Heart right ventricle (tissue), 16 donors: ENCODE measurements at regions not wholly inside any gene's neighbourhood (a gene's known extent, or its start where the extent isn't known, plus 50 kb on each side); places are given as distances from the start of the nearest gene placed in this dataset.

ENCODE experiments used
- ATAC-seq, 8 donors: fragments of 200-7000 bp; cut with Tn5 transposase; one replicate each; pipeline ENCODE4 v1.9.1; 2020; ENCODE audit warnings: mild to moderate bottlenecking in 8 of 8, moderate library complexity in 8 of 8, moderate number of reproducible peaks in 1 of 8
- DNase-seq, 2 donors: peaks; one replicate each; pipeline ENCODE4 v3.0.0-alpha.2; 2020
- H3K27ac ChIP-seq, 10 donors: fragments of 200-600 bp; sonication (generic) in 2 of 10; one replicate each; pipeline versions ENCODE4 v1.5.0 to v1.8.0; 2020 to 2022; ENCODE audit warnings: mild to moderate bottlenecking in 3 of 10
- H3K27me3 ChIP-seq, 7 donors: fragments of 200-600 bp; one replicate each; pipeline ENCODE4 v1.8.0; 2021 to 2022; ENCODE audit warnings: mild to moderate bottlenecking in 2 of 7
- H3K36me3 ChIP-seq, 9 donors: fragments of 200-600 bp; sonication (generic) in 1 of 9; one replicate each; pipeline versions ENCODE4 v1.5.0 to v1.8.0; 2020 to 2022; ENCODE audit warnings: mild to moderate bottlenecking in 2 of 9
- H3K4me1 ChIP-seq, 9 donors: fragments of 200-600 bp; sonication (generic) in 1 of 9; one replicate each; pipeline versions ENCODE4 v1.5.0 to v1.8.0; 2020 to 2022; ENCODE audit warnings: mild to moderate bottlenecking in 4 of 9
- H3K4me3 ChIP-seq, 10 donors: fragments of 200-600 bp; sonication (generic) in 2 of 10; one replicate each; pipeline versions ENCODE4 v1.5.0 to v1.8.0; 2020 to 2022; ENCODE audit warnings: mild to moderate bottlenecking in 7 of 10, moderate library complexity in 2 of 10
- H3K9me3 ChIP-seq, 11 donors: fragments of 200-600 bp in 10 of 11; sonication (generic) in 2 of 11; one replicate each; pipeline versions ENCODE4 v1.5.0 to v1.8.0; 2013 to 2022; ENCODE audit warnings: mild to moderate bottlenecking in 2 of 11, control low read depth in 1 of 11, moderate library complexity in 1 of 11
- WGBS, 2 donors: extraction: QIAGEN DNeasy Blood & Tissue Kit; methylation state at CpG; one replicate each; pipeline ENCODE4 v1.1.7; 2013; ENCODE audit warnings: inconsistent platforms in 1 of 2; 5-methylcytosine and 5-hydroxymethylcytosine counted together
- intact Hi-C, 10 donors: fragments of 100-400 bp; cut with DNase I; formaldehyde crosslinking; loops; one replicate each; pipeline versions ENCODE4 v1.11.1 to v1.14.2; 2022
- TF ChIP-seq, protein P1 (sequence below), 9 donors: fragments of 200-600 bp; sonication (generic) in 2 of 9; IDR thresholded peaks; one replicate each; pipeline versions ENCODE4 v1.5.0 to v1.8.0; 2021 to 2022; ENCODE audit warnings: antibody characterized with exemption in 9 of 9, mild to moderate bottlenecking in 5 of 9, moderate library complexity in 1 of 9
- donor health status: Arrhythmogenic right ventricular cardiomyopathy.
- donor health status: ischemic (EF 13 %, LVEDD 7.1; RV severe dilation, severe dysfunction).
- donor health status: healthy with polysubstance abuse.
- donor health status: DM: no; HTN: yes; CAD: no.
- donor health status: DM: no; HTN: no; CAD: no.
- donor health status: ischemic (EF 25% LVEDD 6.9; RV normal size, moderate dysfunction).
- donor health status: ischemic (EF 25% LVEDD 5.7; RV mildly dilated, moderate dysfunction).
- donor health status: healthy.
- donor health status: DM: yes; HTN: yes; CAD: no.
- donor health status: Ischemic cardiomyopathy.
- donor health status: ischemic (EF 35%, LVEDD 5.7; RV mildly dilated, moderate dysfunction).
- donor health status: nonischemic (EF 11% LVEDD 7.7; RV severe dilation, severe dysfunction).
- donor health status: DM: yes; HTN: yes; CAD: no.
- donor health status: PGD.
- donor health status: ischemic (EF 29% LVEDD 5.4; RV normal size, mild dysfunction).
- donor health status: nonischemic (EF 23%, LVEDD 6.1; RV moderate dilation, normal function).

DNA sequence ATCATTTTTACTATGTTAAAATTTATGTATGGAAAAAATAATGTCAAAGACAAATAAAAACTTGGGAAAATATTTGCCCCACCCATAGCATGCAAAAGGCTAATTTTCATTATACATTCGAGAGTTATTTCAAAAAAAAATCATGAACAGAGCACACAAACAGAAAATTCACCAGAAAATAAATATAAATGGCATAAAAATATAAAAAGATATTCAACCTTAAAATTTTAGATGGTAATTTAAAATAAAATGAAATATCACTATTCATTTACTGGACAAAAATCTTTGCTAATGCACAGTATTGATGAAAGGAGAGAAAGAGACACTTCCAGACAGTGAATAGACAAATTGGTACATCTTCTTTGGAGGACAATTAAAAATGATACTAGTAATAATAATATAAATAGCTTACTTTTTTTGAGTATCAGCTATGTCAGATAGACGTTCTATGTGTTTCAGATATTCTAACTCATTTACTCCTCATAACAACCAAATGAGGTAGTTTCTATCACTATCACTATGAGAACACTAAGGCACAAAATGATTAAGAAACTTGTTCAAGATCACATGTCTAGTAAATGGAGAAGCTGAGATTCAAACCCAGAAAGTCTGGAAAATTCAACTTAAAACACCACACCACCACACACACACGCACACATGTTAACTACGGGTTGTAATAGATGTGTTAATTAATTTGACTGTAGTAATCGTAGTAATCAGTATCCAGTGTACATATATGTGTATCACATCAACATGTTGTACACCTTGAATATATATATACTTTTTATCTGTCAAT lies 63.0 kb downstream of the CCDC71L start:
- 84 to 86% methylated on average over 5 of the region's 5 CpGs for WGBS, 2 donors
- no peaks in the 10 kb centered on the region for H3K36me3 ChIP-seq
- H3K27me3 ChIP-seq: no peaks in the 10 kb centered on the region
- ATAC-seq (no peak), DNase-seq (no peak)
- intact Hi-C loops: no loop called here
- peak overlapping the region in 8 of 10 donors; percentile 35 to 54 (median 47) for H3K4me3 ChIP-seq
- peak overlapping the region in 1 of 10 donors; percentile 51 for H3K27ac ChIP-seq
- H3K9me3 ChIP-seq: no peaks in the 10 kb centered on the region
- TF ChIP-seq, protein P1, sequence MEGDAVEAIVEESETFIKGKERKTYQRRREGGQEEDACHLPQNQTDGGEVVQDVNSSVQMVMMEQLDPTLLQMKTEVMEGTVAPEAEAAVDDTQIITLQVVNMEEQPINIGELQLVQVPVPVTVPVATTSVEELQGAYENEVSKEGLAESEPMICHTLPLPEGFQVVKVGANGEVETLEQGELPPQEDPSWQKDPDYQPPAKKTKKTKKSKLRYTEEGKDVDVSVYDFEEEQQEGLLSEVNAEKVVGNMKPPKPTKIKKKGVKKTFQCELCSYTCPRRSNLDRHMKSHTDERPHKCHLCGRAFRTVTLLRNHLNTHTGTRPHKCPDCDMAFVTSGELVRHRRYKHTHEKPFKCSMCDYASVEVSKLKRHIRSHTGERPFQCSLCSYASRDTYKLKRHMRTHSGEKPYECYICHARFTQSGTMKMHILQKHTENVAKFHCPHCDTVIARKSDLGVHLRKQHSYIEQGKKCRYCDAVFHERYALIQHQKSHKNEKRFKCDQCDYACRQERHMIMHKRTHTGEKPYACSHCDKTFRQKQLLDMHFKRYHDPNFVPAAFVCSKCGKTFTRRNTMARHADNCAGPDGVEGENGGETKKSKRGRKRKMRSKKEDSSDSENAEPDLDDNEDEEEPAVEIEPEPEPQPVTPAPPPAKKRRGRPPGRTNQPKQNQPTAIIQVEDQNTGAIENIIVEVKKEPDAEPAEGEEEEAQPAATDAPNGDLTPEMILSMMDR (IDR thresholded peaks at IDR 0.05): no peak
- peaks cover 0 to 9% (median 0%) of the 10 kb centered on the region in 9 donors for H3K4me1 ChIP-seq

DNA sequence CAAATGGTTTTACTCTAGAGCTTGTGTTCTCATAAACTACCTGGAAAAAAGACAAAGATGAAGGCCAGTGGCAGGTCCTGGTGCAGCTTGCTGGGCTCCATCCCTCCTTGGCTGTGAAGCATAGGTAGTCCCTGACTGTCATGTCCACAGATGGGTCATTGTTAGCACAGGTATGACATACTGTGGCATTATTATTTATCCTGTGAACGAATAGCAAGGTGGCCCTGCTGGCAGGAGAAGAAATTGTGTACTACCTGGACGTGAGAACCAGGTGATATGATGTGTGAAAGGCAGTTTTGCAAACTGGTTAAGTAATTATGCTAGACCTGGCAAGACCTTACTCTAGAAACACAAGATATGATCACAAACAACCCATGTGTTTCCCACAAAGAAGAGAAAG lies 63.9 kb downstream of the CCDC71L start:
- Histone ChIP-seq H3K9me3 (no peaks in the 10 kb centered on the region), H3K4me1 (peaks cover 0 to 9% (median 0%) of the 10 kb centered on the region in 9 donors), H3K27ac (no peak overlapping the region), H3K4me3 (no peak overlapping the region), H3K36me3 (no peaks in the 10 kb centered on the region), H3K27me3 (no peaks in the 10 kb centered on the region)
- no peak for DNase-seq
- ATAC-seq: no peak
- intact Hi-C loops: no loop called here
- WGBS, 2 donors: 81 to 86% methylated on average over 2 of the region's 2 CpGs
- TF ChIP-seq, protein P1 (IDR thresholded peaks at IDR 0.05): no peak

- WGBS, 2 donors: 79 to 87% methylated on average over 3 of the region's 3 CpGs
- Histone ChIP-seq H3K4me1 (peaks cover 0 to 9% (median 0%) of the 10 kb centered on the region in 9 donors), H3K36me3 (no peaks in the 10 kb centered on the region), H3K27me3 (no peaks in the 10 kb centered on the region), H3K4me3 (no peak overlapping the region), H3K9me3 (no peaks in the 10 kb centered on the region), H3K27ac (no peak overlapping the region)
- no peak for DNase-seq
- ATAC-seq: no peak
- intact Hi-C loops: no loop called here
- TF ChIP-seq, protein P1 (IDR thresholded peaks at IDR 0.05): no peak
Measured at GRCh38 chr7:106595922-106596321, 65.0 kb downstream of the CCDC71L start.

DNA sequence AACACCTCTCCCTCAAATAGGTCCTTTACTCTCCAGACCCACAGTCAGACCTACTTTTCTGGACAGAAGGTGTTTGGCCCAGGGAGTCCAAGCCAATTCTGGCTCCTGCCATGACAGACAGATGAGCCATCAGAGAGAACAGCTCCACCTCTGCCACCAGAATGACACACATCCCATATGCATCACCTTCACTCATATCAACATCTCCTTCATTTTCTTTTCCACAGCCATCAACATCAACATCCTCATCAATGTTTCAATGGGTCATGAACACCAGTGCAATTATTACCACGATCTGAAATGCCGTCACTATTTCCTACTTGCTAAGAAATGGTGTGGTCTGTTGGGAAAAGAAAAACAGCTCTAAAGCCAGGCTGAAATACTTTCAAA lies 67.9 kb downstream of the CCDC71L start:
- Histone ChIP-seq H3K27ac (no peak overlapping the region), H3K4me3 (no peak overlapping the region), H3K27me3 (no peaks in the 10 kb centered on the region), H3K36me3 (no peaks in the 10 kb centered on the region), H3K9me3 (no peaks in the 10 kb centered on the region), H3K4me1 (peaks cover 0 to 10% (median 0%) of the 10 kb centered on the region in 9 donors)
- TF ChIP-seq, protein P1 (IDR thresholded peaks at IDR 0.05): no peak
- ATAC-seq (no peak), DNase-seq (no peak)
- 92 to 100% methylated on average over 2 of the region's 2 CpGs for WGBS, 2 donors
- intact Hi-C loops: no loop called here
